WTC11 (cell line): ENCODE measurements at regions not wholly inside any gene's neighbourhood (a gene's known extent, or its start where the extent isn't known, plus 50 kb on each side); places are given as distances from the start of the nearest gene placed in this dataset.

Experiments used
- E2F1 ChIP-seq: sonication (generic); formaldehyde crosslinking; IDR thresholded peaks from 2 replicates; pipeline ENCODE4 v1.8.0; 2022; ENCODE audit warnings: mild to moderate bottlenecking, missing genetic modification reagents
- TF ChIP-seq, protein P1 (sequence below): sonication (generic); formaldehyde crosslinking; IDR thresholded peaks from 2 replicates; pipeline ENCODE4 v1.8.1; 2023; ENCODE audit warnings: mild to moderate bottlenecking, missing genetic modification reagents, moderate library complexity

DNA sequence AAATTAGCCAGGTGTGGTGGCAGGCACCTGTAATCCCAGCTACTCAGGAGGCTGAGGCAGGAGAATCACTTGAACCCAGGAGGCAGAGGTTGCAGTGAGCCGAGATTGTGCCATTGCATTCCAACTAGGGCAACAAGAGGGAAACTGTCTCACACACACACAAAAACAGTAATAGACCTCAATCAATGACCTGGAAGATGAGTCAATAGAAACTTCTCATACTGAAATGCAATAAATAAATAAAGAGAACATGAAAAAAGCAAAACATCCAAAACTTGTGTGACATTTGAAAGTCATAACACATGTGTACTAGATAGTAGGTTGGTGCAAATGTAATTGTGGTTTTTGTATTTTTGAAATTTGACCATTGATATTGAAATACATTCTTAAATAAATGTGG, 1338.5 kb downstream of the AMY1C start:
- TF ChIP-seq E2F1 (CRISPR knock-in tag), result no peak
- TF ChIP-seq, protein P1, sequence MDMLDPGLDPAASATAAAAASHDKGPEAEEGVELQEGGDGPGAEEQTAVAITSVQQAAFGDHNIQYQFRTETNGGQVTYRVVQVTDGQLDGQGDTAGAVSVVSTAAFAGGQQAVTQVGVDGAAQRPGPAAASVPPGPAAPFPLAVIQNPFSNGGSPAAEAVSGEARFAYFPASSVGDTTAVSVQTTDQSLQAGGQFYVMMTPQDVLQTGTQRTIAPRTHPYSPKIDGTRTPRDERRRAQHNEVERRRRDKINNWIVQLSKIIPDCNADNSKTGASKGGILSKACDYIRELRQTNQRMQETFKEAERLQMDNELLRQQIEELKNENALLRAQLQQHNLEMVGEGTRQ (CRISPR knock-in tag), result no peak
